ENCODE measurements at regions not wholly inside any gene's neighbourhood (a gene's known extent, or its start where the extent isn't known, plus 50 kb on each side); places are given as distances from the start of the nearest gene placed in this dataset.
A peak's percentile ranks its signal among the peaks of the same experiment; 100 is the strongest.

DNA sequence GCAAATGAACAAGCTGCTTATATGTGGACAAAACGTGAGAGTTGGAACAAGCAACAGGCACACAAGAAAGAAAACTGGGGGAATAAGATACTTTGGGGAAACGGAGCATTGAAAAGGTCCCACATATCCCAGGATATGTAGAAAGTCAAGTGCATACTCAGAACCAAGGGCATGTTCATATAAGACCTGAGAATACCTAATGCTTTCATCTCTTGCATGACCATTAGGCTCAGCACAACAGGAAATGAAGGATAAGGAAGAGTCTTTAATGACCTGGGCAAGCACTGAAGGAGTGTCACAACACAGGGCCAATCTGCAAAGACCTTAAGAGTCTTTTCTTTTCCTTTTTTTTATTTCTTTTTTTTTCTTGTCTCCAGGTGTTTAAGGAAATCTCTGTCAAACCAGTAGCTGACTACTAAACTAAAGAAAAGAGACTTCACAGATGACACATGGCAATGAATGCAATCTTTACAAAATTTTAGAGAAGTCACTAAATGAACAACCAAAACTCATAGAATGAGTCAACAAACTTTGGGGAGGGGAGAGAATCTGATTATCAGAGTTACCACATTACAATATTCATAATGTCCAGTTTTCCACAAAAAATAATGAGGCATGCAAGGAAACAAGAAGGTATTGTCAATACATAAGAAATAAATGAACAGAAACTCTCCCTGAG is 67.9 kb upstream of the STK26 start:
- ChIA-PET CTCF (no interaction called here), POLR2A (no interaction called here)
- H3K9me3 ChIP-seq (ENCODE audit: control insufficient read depth, insufficient read depth, low read depth, low read length), result no peaks in the 10 kb centered on the region
- H3K4me3 ChIP-seq (ENCODE audit: low read depth, low read length), result no peak overlapping the region
- H3K4me1 ChIP-seq (ENCODE audit: control insufficient read depth, insufficient read depth, low read length), result no peaks in the 10 kb centered on the region
- TF ChIP-seq ZNF184 (tag by site-specific recombination; IDR thresholded peaks at IDR 0.05) (no peak), ZNF175 (tag by site-specific recombination; IDR thresholded peaks at IDR 0.05) (no peak), YY1 (tag by site-specific recombination; IDR thresholded peaks at IDR 0.05) (no peak), ZBTB1 (tag by site-specific recombination; IDR thresholded peaks at IDR 0.05) (no peak), ZNF366 (tag by site-specific recombination; conservative IDR thresholded peaks at IDR 0.05) (no peak), SP2 (tag by site-specific recombination; IDR thresholded peaks at IDR 0.05) (no peak), GLI4 (tag by site-specific recombination; IDR thresholded peaks at IDR 0.05) (no peak)
- H3K36me3 ChIP-seq (ENCODE audit: control insufficient read depth in 2 of 2, insufficient read depth in 1 of 2, low read length in 2 of 2), result no peaks in the 10 kb centered on the region
- H3K27ac ChIP-seq (ENCODE audit: extremely low read depth, low read depth, low read length), result no peak overlapping the region

GRCh38 chrX:131958724-131959123 is 64.4 kb upstream of the STK26 start:
- ChIA-PET POLR2A (no interaction called here), CTCF (no interaction called here)
- Histone ChIP-seq H3K27ac (ENCODE audit: extremely low read depth, low read depth, low read length) (no peak overlapping the region), H3K9me3 (ENCODE audit: control insufficient read depth, insufficient read depth, low read depth, low read length) (no peaks in the 10 kb centered on the region), H3K4me3 (ENCODE audit: low read depth, low read length) (no peak overlapping the region), H3K36me3 (ENCODE audit: control insufficient read depth in 2 of 2, insufficient read depth in 1 of 2, low read length in 2 of 2) (no peaks in the 10 kb centered on the region), H3K4me1 (ENCODE audit: control insufficient read depth, insufficient read depth, low read length) (no peaks in the 10 kb centered on the region)
- TF ChIP-seq ZNF23 (tag by site-specific recombination; IDR thresholded peaks at IDR 0.05; ENCODE audit: borderline replicate concordance) (no peak), ZNF610 (tag by site-specific recombination; IDR thresholded peaks at IDR 0.05; ENCODE audit: borderline replicate concordance) (no peak)
- TF ChIP-seq, protein P1, sequence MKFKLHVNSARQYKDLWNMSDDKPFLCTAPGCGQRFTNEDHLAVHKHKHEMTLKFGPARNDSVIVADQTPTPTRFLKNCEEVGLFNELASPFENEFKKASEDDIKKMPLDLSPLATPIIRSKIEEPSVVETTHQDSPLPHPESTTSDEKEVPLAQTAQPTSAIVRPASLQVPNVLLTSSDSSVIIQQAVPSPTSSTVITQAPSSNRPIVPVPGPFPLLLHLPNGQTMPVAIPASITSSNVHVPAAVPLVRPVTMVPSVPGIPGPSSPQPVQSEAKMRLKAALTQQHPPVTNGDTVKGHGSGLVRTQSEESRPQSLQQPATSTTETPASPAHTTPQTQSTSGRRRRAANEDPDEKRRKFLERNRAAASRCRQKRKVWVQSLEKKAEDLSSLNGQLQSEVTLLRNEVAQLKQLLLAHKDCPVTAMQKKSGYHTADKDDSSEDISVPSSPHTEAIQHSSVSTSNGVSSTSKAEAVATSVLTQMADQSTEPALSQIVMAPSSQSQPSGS (tag by site-specific recombination; IDR thresholded peaks at IDR 0.05; ENCODE audit: low read depth), result peak; percentile 58; the same call in 1 of the 2 replicates

GRCh38 chrX:131970347-131970746 is 52.8 kb upstream of the STK26 start:
- H3K4me3 ChIP-seq (ENCODE audit: low read depth, low read length), result no peak overlapping the region
- H3K36me3 ChIP-seq (ENCODE audit: control insufficient read depth in 2 of 2, insufficient read depth in 1 of 2, low read length in 2 of 2), result no peaks in the 10 kb centered on the region
- CTCF ChIA-PET, result no interaction called here
- no peaks in the 10 kb centered on the region; the same call in 1 of the 2 replicates for H3K9me3 ChIP-seq (ENCODE audit: control insufficient read depth, insufficient read depth, low read depth, low read length)
- POLR2A ChIA-PET, result no interaction called here
- TF ChIP-seq ZFP69B (tag by site-specific recombination; IDR thresholded peaks at IDR 0.05) (no peak), KLF8 (tag by site-specific recombination; IDR thresholded peaks at IDR 0.05) (no peak), YY1 (tag by site-specific recombination; IDR thresholded peaks at IDR 0.05) (no peak), ZNF10 (tag by site-specific recombination; IDR thresholded peaks at IDR 0.05) (no peak), KLF10 (tag by site-specific recombination; IDR thresholded peaks at IDR 0.05) (no peak), ZNF48 (tag by site-specific recombination; IDR thresholded peaks at IDR 0.05) (no peak)
- TF ChIP-seq, protein P2, sequence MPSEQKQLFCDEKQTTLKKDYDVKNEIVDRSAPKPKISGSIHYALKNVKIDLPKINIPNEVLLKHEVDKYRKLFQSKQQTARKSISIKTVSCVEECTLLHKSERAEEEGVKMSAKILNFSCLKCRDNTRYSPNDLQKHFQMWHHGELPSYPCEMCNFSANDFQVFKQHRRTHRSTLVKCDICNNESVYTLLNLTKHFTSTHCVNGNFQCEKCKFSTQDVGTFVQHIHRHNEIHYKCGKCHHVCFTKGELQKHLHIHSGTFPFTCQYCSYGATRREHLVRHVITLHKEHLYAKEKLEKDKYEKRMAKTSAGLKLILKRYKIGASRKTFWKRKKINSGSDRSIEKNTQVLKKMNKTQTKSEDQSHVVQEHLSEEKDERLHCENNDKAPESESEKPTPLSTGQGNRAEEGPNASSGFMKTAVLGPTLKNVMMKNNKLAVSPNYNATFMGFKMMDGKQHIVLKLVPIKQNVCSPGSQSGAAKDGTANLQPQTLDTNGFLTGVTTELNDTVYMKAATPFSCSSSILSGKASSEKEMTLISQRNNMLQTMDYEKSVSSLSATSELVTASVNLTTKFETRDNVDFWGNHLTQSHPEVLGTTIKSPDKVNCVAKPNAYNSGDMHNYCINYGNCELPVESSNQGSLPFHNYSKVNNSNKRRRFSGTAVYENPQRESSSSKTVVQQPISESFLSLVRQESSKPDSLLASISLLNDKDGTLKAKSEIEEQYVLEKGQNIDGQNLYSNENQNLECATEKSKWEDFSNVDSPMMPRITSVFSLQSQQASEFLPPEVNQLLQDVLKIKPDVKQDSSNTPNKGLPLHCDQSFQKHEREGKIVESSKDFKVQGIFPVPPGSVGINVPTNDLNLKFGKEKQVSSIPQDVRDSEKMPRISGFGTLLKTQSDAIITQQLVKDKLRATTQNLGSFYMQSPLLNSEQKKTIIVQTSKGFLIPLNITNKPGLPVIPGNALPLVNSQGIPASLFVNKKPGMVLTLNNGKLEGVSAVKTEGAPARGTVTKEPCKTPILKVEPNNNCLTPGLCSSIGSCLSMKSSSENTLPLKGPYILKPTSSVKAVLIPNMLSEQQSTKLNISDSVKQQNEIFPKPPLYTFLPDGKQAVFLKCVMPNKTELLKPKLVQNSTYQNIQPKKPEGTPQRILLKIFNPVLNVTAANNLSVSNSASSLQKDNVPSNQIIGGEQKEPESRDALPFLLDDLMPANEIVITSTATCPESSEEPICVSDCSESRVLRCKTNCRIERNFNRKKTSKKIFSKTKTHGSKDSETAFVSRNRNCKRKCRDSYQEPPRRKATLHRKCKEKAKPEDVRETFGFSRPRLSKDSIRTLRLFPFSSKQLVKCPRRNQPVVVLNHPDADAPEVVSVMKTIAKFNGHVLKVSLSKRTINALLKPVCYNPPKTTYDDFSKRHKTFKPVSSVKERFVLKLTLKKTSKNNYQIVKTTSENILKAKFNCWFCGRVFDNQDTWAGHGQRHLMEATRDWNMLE (tag by site-specific recombination; conservative IDR thresholded peaks at IDR 0.05; ENCODE audit: low read depth), result no peak
- H3K27ac ChIP-seq (ENCODE audit: extremely low read depth, low read depth, low read length), result no peak overlapping the region
- no peaks in the 10 kb centered on the region for H3K4me1 ChIP-seq (ENCODE audit: control insufficient read depth, insufficient read depth, low read length)

All from HEK293 (cell line).